HG03280 (cell line): ENCODE measurements at regions not wholly inside any gene's neighbourhood (a gene's known extent, or its start where the extent isn't known, plus 50 kb on each side); places are given as distances from the start of the nearest gene placed in this dataset.

Experiments
- ATAC-seq: cut with Tn5 transposase; IDR thresholded peaks from one replicate; pipeline ENCODE4 v1.9.1; 2021; ENCODE audit warnings: mild to moderate bottlenecking, moderate library complexity; ENCODE audit not compliant: unreplicated experiment

GRCh38 chr15:47273864-47274263 is 443.4 kb upstream of the SEMA6D start:
- no peak for ATAC-seq

- ATAC-seq: no peak
Observed at GRCh38 chr15:47283246-47283645, 434.1 kb upstream of the SEMA6D start.

- ATAC-seq: no peak
Observed at GRCh38 chr15:47288794-47289193, 428.5 kb upstream of the SEMA6D start.

GRCh38 chr15:47289656-47290055 is 427.6 kb upstream of the SEMA6D start:
- ATAC-seq: no peak

GRCh38 chr15:47291767-47292166 is 425.5 kb upstream of the SEMA6D start:
- no peak for ATAC-seq

GRCh38 chr15:47292638-47293190 is 424.6 kb upstream of the SEMA6D start:
- no peak for ATAC-seq

GRCh38 chr15:47293466-47294162 is 423.7 kb upstream of the SEMA6D start:
- no peak for ATAC-seq

- no peak for ATAC-seq
Observed at GRCh38 chr15:47294765-47295259, 422.5 kb upstream of the SEMA6D start.

GRCh38 chr15:47296881-47297280 is 420.4 kb upstream of the SEMA6D start:
- no peak for ATAC-seq

- no peak for ATAC-seq
Observed at GRCh38 chr15:47299846-47300434, 417.4 kb upstream of the SEMA6D start.

- no peak for ATAC-seq
Observed at GRCh38 chr15:47300596-47300995, 416.7 kb upstream of the SEMA6D start.

- no peak for ATAC-seq
Observed at GRCh38 chr15:47301481-47301880, 415.8 kb upstream of the SEMA6D start.

GRCh38 chr15:47304656-47305055 is 412.6 kb upstream of the SEMA6D start:
- no peak for ATAC-seq

- no peak for ATAC-seq
Observed at GRCh38 chr15:47312161-47312560, 405.1 kb upstream of the SEMA6D start.

- no peak for ATAC-seq
Observed at GRCh38 chr15:47326410-47327333, 390.6 kb upstream of the SEMA6D start.

- ATAC-seq: no peak
Observed at GRCh38 chr15:47331829-47332393, 385.4 kb upstream of the SEMA6D start.

- ATAC-seq: no peak
Observed at GRCh38 chr15:47332481-47332880, 384.8 kb upstream of the SEMA6D start.

GRCh38 chr15:47333734-47334133 is 383.6 kb upstream of the SEMA6D start:
- no peak for ATAC-seq

GRCh38 chr15:47334805-47335535 is 382.3 kb upstream of the SEMA6D start:
- ATAC-seq: no peak

- ATAC-seq: no peak
Observed at GRCh38 chr15:47337106-47337505, 380.2 kb upstream of the SEMA6D start.
